Renal cortex interstitium (tissue), 11 donors: ENCODE measurements at regions not wholly inside any gene's neighbourhood (a gene's known extent, or its start where the extent isn't known, plus 50 kb on each side); places are given as distances from the start of the nearest gene placed in this dataset.
A peak's percentile ranks its signal among the peaks of the same experiment; 100 is the strongest.
"Not testable (repeated sequence)": the region's sequence is repeated elsewhere in the genome, so short reads cannot be mapped to it uniquely, and the experiment has no call there.

ENCODE experiments used
- DNase-seq, 11 donors: peaks; one replicate each; pipeline ENCODE4 v3.0.0-alpha.2; 2013; ENCODE audit warnings: low read depth in 9 of 11, low spot score in 4 of 11; ENCODE audit errors: extremely low read depth in 1 of 11

DNA sequence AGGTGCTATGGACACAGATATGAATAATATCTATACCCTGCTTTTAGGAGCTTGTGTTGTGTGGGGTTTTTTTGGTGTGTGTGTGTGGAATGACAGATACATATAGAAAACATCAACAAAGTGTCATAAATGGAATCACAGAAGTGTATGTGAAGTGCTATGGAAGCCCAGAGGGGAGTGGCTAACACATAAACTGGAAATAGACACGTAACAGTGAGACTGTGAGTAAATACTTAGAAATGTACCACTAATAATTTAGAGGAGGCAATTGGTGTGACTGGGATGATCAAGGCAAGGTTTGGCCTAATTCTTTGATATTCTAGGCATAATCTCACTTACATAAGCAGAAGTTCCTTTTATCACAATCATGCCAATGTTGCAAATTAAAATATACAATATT is 169.3 kb upstream of the TENM4 start:
- no peak for DNase-seq

DNA sequence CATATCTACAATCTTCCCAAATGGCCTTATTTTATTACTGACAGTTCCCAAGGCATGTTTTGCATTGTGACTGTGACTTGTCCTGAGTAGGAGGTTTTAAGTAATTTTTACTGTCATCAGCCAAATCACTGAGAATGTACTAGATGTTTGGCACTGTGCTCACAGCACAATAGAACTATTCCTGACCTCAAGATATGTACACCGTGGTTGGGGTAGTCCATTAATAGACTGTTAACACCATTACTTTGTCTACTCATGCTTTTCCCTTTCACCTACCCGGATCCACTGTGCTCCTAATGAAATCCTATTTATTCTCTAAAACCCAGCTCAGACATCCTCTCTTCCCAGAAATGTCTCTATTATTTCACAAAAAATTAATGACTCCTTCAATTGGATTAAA is 168.7 kb upstream of the TENM4 start:
- DNase-seq, result no peak

DNA sequence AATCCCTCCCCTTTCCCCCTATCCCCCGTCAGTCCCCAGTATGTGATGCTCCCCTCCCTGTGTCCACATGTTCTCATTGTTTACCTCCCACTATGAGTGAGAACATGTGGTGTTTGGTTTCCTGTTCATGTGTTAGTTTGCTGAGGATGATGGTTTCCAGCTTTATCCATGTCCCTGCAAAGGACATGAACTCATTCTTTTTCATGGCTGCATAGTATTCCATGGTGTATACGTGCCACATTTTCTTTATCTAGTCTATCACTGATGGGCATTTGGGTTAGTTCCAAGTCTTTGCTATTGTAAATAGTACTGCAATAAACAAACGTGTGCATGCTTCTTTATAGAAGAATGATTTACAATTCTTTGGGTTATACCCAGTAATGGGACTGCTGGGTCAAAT is 165.6 kb upstream of the TENM4 start:
- not testable (repeated sequence) for DNase-seq

DNA sequence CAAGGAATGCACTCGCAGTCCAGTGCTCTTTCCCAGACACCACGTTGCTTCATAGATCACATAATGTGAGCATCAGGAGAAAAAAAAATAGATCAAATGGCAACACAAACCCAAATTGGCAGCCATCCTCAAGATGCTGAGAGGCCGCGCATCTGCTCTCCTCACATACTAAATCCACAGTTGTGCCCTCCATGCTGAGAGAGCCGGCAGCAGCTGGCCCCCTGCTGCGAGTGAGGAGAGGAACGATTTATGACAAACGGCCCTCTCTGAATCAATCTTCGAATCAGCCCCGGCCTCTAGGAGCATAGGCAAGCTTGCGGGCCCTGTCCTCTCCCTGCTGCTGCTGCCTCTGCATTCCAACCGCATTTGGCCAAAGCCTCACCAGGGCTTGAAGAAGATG is 159.9 kb upstream of the TENM4 start:
- no peak for DNase-seq

DNA sequence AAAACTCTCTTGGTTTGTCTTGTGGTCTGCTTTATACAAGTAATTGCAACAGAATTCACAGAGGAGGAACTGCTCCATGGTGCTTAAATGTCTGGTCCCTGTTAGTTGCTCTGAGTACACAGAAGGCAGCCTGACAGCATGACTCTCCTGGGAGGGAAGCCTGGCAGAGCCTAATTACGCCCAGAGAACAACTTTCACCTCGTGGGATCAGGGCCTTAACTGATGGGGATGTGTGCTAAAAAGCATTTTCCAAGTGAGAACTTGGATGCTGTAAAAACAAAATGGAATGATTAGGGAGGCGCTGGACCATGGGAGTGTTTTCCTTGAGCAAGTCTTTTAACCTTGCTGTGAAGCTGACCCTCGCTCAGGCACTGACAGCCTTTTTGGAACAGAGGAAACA is 154.0 kb upstream of the TENM4 start:
- peak in 4 of 11 donors; percentile 13 to 27 (median 20) for DNase-seq

DNA sequence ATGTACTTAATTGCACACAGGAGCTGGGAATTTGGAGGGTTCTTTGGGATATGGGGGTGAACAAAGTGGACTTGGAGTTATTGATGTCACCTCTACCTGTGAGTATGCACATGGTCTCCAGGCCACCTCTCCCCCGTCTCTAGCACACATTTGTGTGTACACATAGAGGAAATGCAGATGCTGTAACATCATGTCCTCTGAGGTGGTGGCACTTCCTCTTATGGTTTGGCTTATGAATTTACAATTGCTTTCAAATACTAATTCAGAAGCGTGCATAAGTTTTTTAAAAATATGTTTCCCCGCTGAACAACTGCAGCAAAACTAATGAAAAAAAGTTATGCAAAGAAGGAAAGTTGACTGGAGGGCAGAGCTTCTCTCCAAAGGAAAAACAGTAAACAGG is 152.0 kb upstream of the TENM4 start:
- no peak for DNase-seq

DNA sequence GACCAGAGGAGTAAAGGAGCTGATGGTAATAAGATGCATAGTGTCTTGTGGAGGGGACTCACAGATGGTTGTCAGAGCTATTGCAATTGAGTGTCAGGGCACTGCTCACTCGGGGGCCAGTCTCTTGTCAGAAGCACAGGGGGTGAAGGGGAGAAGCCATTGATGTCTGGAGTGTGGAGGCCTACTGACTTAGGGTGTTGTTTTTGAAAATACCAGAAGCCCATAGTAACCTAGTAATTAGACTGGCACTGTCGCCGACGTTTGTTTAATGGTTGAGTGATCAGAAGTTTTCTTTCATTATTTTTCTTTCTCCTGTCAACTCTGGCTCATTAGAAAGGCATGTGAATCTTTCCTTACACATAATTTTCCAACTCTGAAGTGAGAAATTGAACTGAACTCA is 151.6 kb upstream of the TENM4 start:
- peak in 2 of 11 donors; percentile 22 to 24 for DNase-seq

DNA sequence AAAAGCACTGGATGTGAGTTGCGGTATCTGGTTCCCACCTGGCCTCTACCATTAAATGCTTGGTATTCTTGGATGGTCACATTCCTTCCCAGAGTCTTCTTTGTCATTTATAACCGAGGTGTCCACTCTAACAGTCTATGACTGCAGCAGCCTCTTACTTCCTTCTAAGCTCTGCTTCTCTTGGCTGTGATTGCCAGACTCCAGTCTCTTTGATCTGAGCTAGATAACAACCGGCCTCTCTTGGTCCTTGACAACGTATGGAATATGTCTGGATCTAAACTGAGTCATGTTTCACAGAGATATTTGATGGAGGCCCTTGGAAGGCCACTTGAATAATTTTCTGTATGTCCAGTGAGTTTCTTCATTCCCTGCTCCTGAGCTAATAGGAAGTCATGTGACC is 141.6 kb upstream of the TENM4 start:
- DNase-seq, result no peak

DNA sequence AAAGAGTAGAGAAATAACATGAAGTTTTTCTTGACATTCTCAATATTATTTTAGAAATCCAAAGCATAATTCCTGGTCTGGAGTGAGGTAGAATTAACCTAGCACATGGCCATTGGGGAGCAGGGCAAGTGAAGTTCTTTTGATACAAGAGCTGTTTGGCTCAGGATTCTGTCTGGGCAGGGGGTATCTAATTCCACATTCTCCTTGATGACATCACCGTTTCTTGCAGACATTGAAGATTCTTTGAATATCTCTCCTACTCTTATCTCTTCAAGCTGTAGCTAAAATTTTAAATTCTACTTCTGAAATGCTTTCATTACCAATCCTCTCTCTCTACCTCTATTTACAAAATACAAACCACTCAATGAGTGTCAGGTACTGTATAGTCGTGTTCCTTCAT is 138.2 kb upstream of the TENM4 start:
- DNase-seq, result no peak

DNA sequence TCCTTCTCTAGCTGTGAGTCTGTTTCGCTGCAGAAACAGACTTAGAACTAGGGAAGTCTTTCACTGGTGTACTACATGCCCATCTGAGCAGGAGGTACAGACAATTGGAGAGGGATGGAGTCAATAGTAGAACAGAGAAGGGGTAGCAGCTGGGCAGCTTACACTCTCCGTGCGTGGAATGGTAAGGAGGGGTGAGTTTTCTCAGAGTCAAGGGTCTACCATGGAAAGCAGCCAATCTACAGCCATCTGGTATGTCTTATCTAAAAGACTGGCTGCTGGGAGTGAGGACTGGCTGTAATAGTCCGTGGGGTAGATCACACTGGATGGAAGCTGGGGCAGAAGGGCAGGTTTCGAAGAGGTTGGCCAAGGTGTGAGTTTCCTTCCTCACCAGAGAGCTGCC is 137.3 kb upstream of the TENM4 start:
- no peak for DNase-seq

DNA sequence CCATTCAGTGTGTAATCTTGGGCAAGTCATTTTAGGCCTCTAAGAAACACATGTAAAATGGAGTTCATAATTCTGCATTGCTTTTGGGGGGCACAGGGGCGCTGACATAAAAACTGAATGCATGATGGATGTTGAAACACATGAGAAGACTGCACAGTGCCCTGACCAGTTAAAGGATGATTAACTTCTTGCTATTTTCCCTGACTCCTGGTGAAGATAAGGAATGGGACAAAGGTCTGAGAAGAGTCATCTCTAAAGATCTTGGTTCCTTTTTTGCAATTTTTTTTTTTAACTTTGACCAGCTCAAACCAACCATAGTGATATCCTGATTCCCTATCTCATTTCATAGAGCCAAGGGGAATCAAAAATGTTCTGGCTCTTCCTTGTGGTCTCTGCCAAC is 134.9 kb upstream of the TENM4 start:
- DNase-seq, result no peak

DNA sequence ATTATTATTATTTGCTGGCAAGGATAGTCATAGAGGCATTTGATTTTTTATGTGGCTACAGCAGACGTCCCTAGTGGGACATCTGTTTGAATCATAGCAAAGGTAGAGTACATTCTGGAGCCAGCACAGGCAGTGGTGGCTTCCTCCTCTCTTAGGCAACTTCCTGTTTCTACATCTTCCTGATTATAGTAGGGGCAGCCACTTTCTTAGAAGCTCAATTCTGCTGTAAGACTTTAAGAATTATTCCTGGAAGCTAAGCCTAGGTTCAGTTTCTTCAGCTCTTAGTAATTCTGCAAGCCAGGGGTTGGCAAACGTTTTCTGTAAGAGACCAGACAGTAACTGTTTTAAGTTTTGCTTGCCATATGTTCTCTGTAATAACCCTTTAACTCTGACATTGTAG is 129.3 kb upstream of the TENM4 start:
- DNase-seq, result no peak

DNA sequence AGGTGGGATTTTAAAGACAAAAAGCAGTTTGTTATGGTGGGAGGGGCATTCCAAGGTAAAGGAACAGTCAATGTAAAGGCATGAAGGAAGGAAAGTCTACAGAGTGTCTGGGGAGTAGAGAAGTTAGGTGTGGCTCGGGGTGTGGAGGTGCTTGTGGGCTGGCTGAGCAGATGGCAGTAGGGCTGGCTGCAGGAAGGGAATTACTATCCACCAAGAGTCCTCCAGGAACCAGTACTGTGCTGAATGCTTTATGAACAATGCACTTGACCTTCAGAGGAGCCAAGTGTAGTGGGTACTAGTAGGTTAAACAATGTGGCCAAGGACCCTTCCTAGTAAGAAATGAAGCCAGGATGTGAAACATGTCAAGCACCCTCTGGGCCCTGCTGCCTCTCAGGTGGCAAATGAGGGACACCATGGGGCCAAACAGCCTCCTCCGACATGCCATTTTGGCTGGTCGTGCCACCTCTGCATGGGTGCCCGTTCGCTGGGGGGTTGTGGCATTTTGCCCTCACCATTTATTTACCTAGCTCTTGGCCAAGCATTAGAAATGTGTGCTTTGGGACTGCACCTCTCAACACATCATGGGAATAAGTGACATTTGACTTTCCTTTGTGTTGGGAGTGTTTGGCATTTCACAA is 123.6 kb upstream of the TENM4 start:
- DNase-seq, result no peak

DNA sequence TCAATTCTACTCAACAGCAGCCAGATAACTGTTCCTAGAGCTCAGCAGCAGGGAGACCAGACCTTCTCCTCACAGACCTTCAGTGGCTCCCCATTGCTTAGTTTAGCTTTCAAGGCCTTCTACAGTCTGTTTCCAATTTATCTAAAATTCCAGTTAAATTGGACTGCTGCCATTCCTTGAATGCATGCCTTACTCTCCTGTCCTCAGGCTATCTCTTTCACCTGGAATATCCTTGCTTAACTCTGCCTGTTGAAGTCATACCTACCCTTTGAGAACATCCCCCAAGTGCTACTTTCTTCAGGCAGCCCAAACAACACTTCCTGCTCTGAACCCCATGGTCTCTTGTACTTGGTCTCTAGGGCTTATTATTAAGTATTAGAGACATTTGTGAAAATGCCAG is 120.7 kb upstream of the TENM4 start:
- no peak for DNase-seq

DNA sequence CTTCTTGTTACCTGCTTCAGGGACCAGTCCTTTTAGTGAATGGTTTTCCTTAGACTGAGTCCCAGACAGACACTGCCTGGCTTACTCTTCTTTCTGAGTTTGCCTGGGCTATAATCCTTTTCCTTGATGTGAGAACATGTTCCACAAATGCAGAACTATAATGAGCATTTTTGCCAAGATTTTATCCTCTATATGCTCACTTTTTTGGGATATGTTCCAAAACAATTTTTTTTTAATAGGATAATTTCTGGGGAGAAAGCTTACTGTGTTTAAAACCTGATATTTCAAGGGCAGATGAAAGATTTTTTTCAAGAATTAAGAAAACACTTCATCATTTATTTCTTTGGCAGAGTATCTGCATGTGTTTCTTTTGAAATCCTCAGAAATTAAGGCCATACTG is 110.0 kb upstream of the TENM4 start:
- DNase-seq, result no peak

DNA sequence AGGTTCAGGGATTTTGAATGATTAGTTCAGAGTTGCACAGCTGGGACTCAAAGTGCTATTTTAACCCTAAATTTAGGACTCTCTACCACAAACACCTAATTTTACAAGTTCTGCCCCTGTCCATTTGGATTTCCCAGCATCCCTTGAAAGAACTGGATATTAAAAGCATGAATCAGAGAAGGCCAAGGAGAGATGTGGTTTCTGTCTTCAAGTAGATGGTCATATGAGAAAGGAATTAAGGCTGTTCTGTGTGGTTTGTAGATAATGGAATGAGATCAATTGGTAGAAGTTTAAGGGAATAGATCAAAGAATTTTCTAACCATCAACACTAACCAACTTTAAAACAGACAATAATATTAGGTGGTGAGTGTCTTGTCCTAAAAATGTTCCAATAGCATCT is 106.4 kb upstream of the TENM4 start:
- no peak for DNase-seq

DNA sequence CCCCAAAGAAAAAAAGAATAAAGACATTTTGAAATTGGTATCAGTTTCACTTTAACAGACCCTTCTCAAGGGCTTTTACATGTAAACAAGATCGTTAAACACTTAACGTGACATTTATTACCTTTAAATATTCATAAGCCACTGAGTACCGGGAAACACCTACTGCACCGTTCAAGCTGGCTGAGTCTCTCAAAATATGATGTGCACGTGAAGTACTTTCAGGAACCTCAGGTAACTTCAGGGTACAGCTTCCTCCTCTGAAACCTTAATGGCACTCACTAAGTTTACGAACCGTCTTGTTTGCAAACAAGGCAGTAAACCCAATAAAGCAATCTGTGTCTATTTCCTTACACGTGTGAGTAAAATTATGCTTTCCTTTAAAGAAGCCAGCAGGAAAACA is 105.5 kb upstream of the TENM4 start:
- peak in 4 of 11 donors; percentile 9 to 17 (median 14) for DNase-seq

DNA sequence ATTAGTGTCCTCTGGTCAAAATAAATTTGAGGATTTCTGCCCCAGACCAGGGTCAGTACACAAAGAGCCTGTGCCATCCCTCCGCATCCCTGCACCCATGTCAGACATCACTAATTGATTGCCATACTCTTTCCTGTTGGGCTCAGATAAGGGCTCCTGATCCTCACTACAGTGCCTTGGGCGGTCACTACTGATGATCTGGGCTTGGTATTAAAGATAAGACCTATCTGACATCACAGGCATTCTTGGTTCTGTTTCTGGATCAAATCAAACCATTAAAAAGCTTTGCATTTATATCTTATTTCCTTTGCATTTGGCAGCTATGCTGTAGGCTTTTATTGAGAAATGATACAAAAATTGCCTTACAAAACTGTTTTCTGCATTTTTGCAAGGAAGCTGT is 103.5 kb upstream of the TENM4 start:
- DNase-seq, result no peak

DNA sequence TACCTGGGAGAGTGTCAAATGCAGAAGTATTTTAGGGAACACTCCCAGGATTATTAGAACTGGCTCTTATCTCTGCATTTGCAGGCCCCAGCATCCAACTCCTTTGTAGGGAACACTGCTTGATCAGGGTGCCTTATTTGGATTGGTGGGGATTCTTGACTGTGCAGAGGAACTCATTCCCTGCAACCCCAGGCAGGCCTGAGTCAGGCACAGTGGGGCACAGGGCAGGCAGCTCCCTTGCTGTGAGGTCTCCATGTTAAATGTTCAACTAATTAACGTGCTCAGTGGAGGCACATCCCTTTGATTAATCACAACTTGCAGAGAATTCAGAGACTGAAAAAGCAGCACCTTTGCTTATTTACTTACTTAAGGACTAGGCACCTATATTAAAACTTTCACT is 102.3 kb upstream of the TENM4 start:
- no peak for DNase-seq

DNA sequence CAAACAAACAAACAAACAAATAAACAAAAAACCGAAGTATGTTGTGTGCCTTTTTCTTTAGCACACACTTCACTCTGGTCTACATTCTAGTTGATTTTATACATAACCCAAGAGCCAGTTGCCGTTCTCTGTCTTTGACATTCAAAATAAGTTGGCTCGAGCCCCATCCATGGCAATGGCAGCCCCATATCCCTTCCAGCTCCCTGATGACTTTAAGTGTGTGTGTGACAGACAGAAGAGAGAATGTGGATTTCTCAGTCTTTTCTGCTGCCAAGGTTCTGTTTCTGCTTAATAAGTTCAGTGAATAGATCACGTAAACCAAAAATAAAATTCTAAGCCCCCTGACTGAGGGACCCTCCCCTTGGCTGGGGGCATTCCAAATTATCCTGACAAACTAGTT is 100.6 kb upstream of the TENM4 start:
- no peak for DNase-seq

DNA sequence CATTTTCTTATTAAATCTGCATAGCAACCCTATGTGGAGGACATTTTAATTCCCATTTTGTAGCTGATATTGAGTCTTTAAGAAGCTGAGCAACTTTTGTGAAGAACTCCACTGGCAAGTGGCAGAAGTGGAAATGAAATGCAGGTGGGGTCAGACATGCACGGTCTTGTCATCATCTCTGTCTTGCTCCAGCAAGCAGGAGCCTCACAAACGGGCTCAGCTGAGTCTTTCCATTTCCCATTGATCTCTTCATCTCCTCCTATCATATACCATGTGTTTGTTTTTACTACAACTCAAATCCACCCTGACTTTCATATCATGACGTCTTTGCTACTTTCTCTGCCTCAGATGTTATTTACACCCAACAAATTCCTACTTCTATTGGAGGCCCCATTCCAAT is 97.9 kb upstream of the TENM4 start:
- DNase-seq, result no peak
